GM06990 (cell line): ENCODE measurements at regions not wholly inside any gene's neighbourhood (a gene's known extent, or its start where the extent isn't known, plus 50 kb on each side); places are given as distances from the start of the nearest gene placed in this dataset.

Source experiments
- DNase-seq: peaks from one replicate; pipeline ENCODE4 v3.0.0-alpha.2; 2011; ENCODE audit not compliant: insufficient read length; ENCODE audit errors: extremely low read depth
- H3K27me3 ChIP-seq: replicated peaks from 2 replicates; pipeline ENCODE4 v1.6.0; 2011; ENCODE audit warnings: low read length; ENCODE audit not compliant: control insufficient read depth, insufficient read depth
- H3K36me3 ChIP-seq: 2 replicates; pipeline ENCODE4 v1.5.1; 2011; ENCODE audit warnings: low read length; ENCODE audit not compliant: control insufficient read depth, insufficient read depth
- H3K4me3 ChIP-seq: replicated peaks from 2 replicates; pipeline ENCODE4 v1.5.1; 2011; ENCODE audit warnings: low read depth, mild to moderate bottlenecking, control low read depth, low read length
- TF ChIP-seq, protein P1 (sequence below): IDR thresholded peaks from 2 replicates; pipeline ENCODE4 v1.5.1; 2011; ENCODE audit warnings: low read length, control low read depth, mild to moderate bottlenecking, inconsistent platforms; ENCODE audit not compliant: insufficient read depth, poor library complexity, severe bottlenecking

GRCh38 chr6:122214605-122215318 is 184.7 kb upstream of the HSF2 start:
- H3K27me3 ChIP-seq = no peaks in the 10 kb centered on the region
- no peak overlapping the region for H3K4me3 ChIP-seq
- H3K36me3 ChIP-seq = no peaks in the 10 kb centered on the region
- no peak for DNase-seq
- TF ChIP-seq, protein P1, sequence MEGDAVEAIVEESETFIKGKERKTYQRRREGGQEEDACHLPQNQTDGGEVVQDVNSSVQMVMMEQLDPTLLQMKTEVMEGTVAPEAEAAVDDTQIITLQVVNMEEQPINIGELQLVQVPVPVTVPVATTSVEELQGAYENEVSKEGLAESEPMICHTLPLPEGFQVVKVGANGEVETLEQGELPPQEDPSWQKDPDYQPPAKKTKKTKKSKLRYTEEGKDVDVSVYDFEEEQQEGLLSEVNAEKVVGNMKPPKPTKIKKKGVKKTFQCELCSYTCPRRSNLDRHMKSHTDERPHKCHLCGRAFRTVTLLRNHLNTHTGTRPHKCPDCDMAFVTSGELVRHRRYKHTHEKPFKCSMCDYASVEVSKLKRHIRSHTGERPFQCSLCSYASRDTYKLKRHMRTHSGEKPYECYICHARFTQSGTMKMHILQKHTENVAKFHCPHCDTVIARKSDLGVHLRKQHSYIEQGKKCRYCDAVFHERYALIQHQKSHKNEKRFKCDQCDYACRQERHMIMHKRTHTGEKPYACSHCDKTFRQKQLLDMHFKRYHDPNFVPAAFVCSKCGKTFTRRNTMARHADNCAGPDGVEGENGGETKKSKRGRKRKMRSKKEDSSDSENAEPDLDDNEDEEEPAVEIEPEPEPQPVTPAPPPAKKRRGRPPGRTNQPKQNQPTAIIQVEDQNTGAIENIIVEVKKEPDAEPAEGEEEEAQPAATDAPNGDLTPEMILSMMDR = no peak

- no peak overlapping the region for H3K4me3 ChIP-seq
- DNase-seq = no peak
- H3K36me3 ChIP-seq = no peaks in the 10 kb centered on the region
- TF ChIP-seq, protein P1 = no peak
- no peaks in the 10 kb centered on the region for H3K27me3 ChIP-seq
Measured at GRCh38 chr6:122220254-122220653, 179.2 kb upstream of the HSF2 start.

- no peak for DNase-seq
- Histone ChIP-seq H3K36me3 (no peaks in the 10 kb centered on the region), H3K27me3 (no peaks in the 10 kb centered on the region)
Measured at GRCh38 chr6:122222761-122223160, 176.7 kb upstream of the HSF2 start.

DNA sequence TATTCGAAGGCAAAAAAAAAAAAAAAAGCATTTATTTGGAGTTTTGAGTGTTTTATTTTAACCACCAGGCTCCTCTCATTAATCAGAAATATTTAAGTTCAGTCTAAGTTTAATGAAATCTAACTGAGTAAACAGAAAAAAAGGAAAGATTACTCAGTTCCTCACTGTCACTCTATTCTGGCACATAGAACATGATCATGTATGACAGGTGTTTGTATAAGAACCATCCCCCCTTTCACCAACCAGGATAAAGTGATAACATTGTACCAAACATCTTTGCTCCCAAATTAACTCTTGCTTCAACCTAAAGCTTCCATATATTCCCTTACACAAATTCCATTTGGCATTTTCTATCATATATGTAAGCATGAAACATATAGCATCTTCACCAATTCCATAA is 176.2 kb upstream of the HSF2 start:
- no peak for DNase-seq
- H3K36me3 ChIP-seq = no peaks in the 10 kb centered on the region
- TF ChIP-seq, protein P1 = no peak
- no peaks in the 10 kb centered on the region for H3K27me3 ChIP-seq
- H3K4me3 ChIP-seq = no peak overlapping the region

More at GRCh38 chr6:122222761-122223160, 176.7 kb upstream of the HSF2 start:
- H3K4me3 ChIP-seq = no peak overlapping the region
- TF ChIP-seq, protein P1 = no peak

- DNase-seq = no peak
- no peak overlapping the region for H3K4me3 ChIP-seq
- H3K36me3 ChIP-seq = no peaks in the 10 kb centered on the region
- TF ChIP-seq, protein P1 = no peak
- no peaks in the 10 kb centered on the region for H3K27me3 ChIP-seq
Measured at GRCh38 chr6:122238861-122239260, 160.6 kb upstream of the HSF2 start.
